ENCODE measurements at regions not wholly inside any gene's neighbourhood (a gene's known extent, or its start where the extent isn't known, plus 50 kb on each side); places are given as distances from the start of the nearest gene placed in this dataset.

GRCh38 chr12:84315926-84316325 lies 596.7 kb downstream of the SLC6A15 start:
- ChIA-PET POLR2A (no interaction called here), CTCF (interaction anchor here (0.6 kb wide), 1 partner anchor 1523 kb away, joined by 6 read pairs; no protein-coding TSS in a partner anchor)

- CTCF ChIA-PET, result no interaction called here
- POLR2A ChIA-PET, result no interaction called here
Measured at GRCh38 chr12:84313323-84313675, 599.3 kb downstream of the SLC6A15 start.

- ChIA-PET POLR2A (no interaction called here), CTCF (no interaction called here)
Measured at GRCh38 chr12:84308211-84308610, 604.4 kb downstream of the SLC6A15 start.

- POLR2A ChIA-PET, result no interaction called here
- CTCF ChIA-PET, result interaction anchor here (1.0 kb wide), 1 partner anchor 12 kb away, joined by 3 read pairs; no protein-coding TSS in a partner anchor
Measured at GRCh38 chr12:84305144-84305543, 607.5 kb downstream of the SLC6A15 start.

- CTCF ChIA-PET, result no interaction called here
- POLR2A ChIA-PET, result no interaction called here
Measured at GRCh38 chr12:84294246-84294645, 618.4 kb downstream of the SLC6A15 start.

GRCh38 chr12:84290168-84290567 lies 622.4 kb downstream of the SLC6A15 start:
- CTCF ChIA-PET, result no interaction called here
- POLR2A ChIA-PET, result no interaction called here

- CTCF ChIA-PET, result no interaction called here
- POLR2A ChIA-PET, result no interaction called here
Measured at GRCh38 chr12:84277986-84278385, 634.6 kb downstream of the SLC6A15 start.

GRCh38 chr12:84276215-84276614 lies 636.4 kb downstream of the SLC6A15 start:
- ChIA-PET CTCF (no interaction called here), POLR2A (no interaction called here)

- CTCF ChIA-PET, result no interaction called here
Measured at GRCh38 chr12:84272324-84272723, 640.3 kb downstream of the SLC6A15 start.

GRCh38 chr12:84270470-84271140 lies 642.0 kb downstream of the SLC6A15 start:
- CTCF ChIA-PET, result no interaction called here
- POLR2A ChIA-PET, result no interaction called here

More at GRCh38 chr12:84272324-84272723, 640.3 kb downstream of the SLC6A15 start:
- POLR2A ChIA-PET, result no interaction called here

GRCh38 chr12:84247931-84248330 lies 664.7 kb downstream of the SLC6A15 start:
- CTCF ChIA-PET, result no interaction called here
- POLR2A ChIA-PET, result no interaction called here

- CTCF ChIA-PET, result no interaction called here
- POLR2A ChIA-PET, result no interaction called here
Measured at GRCh38 chr12:84243686-84244085, 668.9 kb downstream of the SLC6A15 start.

- ChIA-PET CTCF (no interaction called here), POLR2A (no interaction called here)
Measured at GRCh38 chr12:84222841-84223240, 689.8 kb downstream of the SLC6A15 start.

- ChIA-PET POLR2A (no interaction called here), CTCF (no interaction called here)
Measured at GRCh38 chr12:84218406-84218805, 694.2 kb downstream of the SLC6A15 start.

GRCh38 chr12:84201976-84202375 lies 710.6 kb downstream of the SLC6A15 start:
- ChIA-PET CTCF (no interaction called here), POLR2A (no interaction called here)

- ChIA-PET CTCF (no interaction called here), POLR2A (no interaction called here)
Measured at GRCh38 chr12:84198294-84198946, 714.2 kb downstream of the SLC6A15 start.

- POLR2A ChIA-PET, result no interaction called here
- CTCF ChIA-PET, result no interaction called here
Measured at GRCh38 chr12:84191779-84192178, 720.8 kb downstream of the SLC6A15 start.

GRCh38 chr12:84186433-84186832 lies 726.2 kb downstream of the SLC6A15 start:
- ChIA-PET CTCF (no interaction called here), POLR2A (no interaction called here)

- ChIA-PET CTCF (no interaction called here), POLR2A (no interaction called here)
Measured at GRCh38 chr12:84183576-84183975, 729.0 kb downstream of the SLC6A15 start.

GRCh38 chr12:84174115-84174514 lies 738.5 kb downstream of the SLC6A15 start:
- ChIA-PET POLR2A (no interaction called here), CTCF (no interaction called here)

- POLR2A ChIA-PET, result no interaction called here
- CTCF ChIA-PET, result no interaction called here
Measured at GRCh38 chr12:84172823-84173424, 739.7 kb downstream of the SLC6A15 start.

GRCh38 chr12:84166812-84167211 lies 745.8 kb downstream of the SLC6A15 start:
- ChIA-PET POLR2A (no interaction called here), CTCF (no interaction called here)
